ENCODE measurements at regions not wholly inside any gene's neighbourhood (a gene's known extent, or its start where the extent isn't known, plus 50 kb on each side); places are given as distances from the start of the nearest gene placed in this dataset.

DNA sequence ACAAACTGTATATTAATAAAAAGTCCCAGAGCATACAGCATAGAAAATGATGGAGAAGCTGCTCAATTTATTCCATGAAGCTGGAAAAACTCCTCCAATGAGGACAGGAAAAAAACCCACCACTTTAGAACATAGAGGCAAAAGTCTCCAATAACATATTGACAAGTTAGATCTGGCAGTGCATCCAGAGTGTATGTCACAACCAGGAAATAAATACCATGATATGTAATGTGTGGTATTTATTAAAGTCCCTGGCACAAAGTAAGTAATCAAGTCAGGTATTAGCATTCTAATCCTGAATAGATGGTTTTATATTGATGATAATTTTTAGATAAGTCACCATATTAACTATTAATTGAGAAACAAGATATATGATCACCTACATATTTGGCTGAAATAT is 427.3 kb upstream of the HS6ST1 start:
- Histone ChIP-seq H3K9ac (replicated peaks; ENCODE audit: extremely low read depth, insufficient read depth, low read length) (no peak overlapping the region), H3K4me3 (replicated peaks in 1 of 3; ENCODE audit: insufficient read depth in 1 of 3, low read depth in 1 of 3, low read length in 3 of 3) (no peak overlapping the region), H3K27ac (ENCODE audit: insufficient read depth, low read depth, low read length) (no peak overlapping the region), H3K4me2 (ENCODE audit: insufficient read depth, low read length) (no peak overlapping the region), H3K9me1 (replicated peaks; ENCODE audit: control insufficient read depth, extremely low read depth, insufficient read depth, low read length) (no peaks in the 10 kb centered on the region), H3K27me3 (ENCODE audit: control insufficient read depth in 2 of 2, insufficient read depth in 2 of 2, low read length in 2 of 2) (no peaks in the 10 kb centered on the region), H2AFZ (ENCODE audit: low read depth, low read length) (no peak overlapping the region), H4K20me1 (replicated peaks; ENCODE audit: control insufficient read depth, extremely low read depth, insufficient read depth, low read length) (no peaks in the 10 kb centered on the region), H3K9me3 (replicated peaks; ENCODE audit: control insufficient read depth, insufficient read depth, low read length) (no peaks in the 10 kb centered on the region), H3K36me3 (ENCODE audit: control insufficient read depth in 2 of 2, extremely low read depth in 1 of 2, insufficient read depth in 2 of 2, low read length in 2 of 2) (no peaks in the 10 kb centered on the region), H3K79me2 (ENCODE audit: control insufficient read depth, insufficient read depth, low read length) (no peaks in the 10 kb centered on the region), H3K4me1 (ENCODE audit: control insufficient read depth, extremely low read depth, insufficient read depth, low read length) (no peaks in the 10 kb centered on the region)
- intact Hi-C loops (cut with micrococcal nuclease): no loop called here
- no peak for FAIRE-seq
- dilution Hi-C loops (cut with MboI; ENCODE audit: extremely low pct_ligation_motif_present, low sequenced_read_pairs): no loop called here
- CTCF ChIA-PET: interaction anchor here (2.0 kb wide), 1 partner anchor 9 kb away, joined by 8 read pairs; no protein-coding TSS in a partner anchor
- no peak for TF ChIP-seq FOS (IDR thresholded peaks at IDR 0.05; ENCODE audit: borderline replicate concordance, insufficient read depth, low read length)
- no peak for TF ChIP-seq POLR2AphosphoS5 (IDR thresholded peaks at IDR 0.05; ENCODE audit: insufficient read depth, low read depth, low read length)
- TF ChIP-seq POLR2A (IDR thresholded peaks at IDR 0.05; ENCODE audit: low read depth, low read length): no peak
- TF ChIP-seq JUN (IDR thresholded peaks at IDR 0.05; ENCODE audit: borderline replicate concordance, insufficient read depth, insufficient read length, low read depth): no peak
- no peak for TF ChIP-seq MYC (IDR thresholded peaks at IDR 0.05; ENCODE audit: low read depth, low read length)
- TF ChIP-seq GATA2 (IDR thresholded peaks at IDR 0.05; ENCODE audit: insufficient read depth, insufficient read length, low read depth, low read length): no peak
- TF ChIP-seq, protein P1, sequence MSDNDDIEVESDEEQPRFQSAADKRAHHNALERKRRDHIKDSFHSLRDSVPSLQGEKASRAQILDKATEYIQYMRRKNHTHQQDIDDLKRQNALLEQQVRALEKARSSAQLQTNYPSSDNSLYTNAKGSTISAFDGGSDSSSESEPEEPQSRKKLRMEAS (IDR thresholded peaks at IDR 0.05; ENCODE audit: insufficient read depth, insufficient read length): no peak
- no peak for TF ChIP-seq EZH2 (IDR thresholded peaks at IDR 0.05; ENCODE audit: borderline replicate concordance, low read depth, low read length, severe bottlenecking)
- TF ChIP-seq, protein P2, sequence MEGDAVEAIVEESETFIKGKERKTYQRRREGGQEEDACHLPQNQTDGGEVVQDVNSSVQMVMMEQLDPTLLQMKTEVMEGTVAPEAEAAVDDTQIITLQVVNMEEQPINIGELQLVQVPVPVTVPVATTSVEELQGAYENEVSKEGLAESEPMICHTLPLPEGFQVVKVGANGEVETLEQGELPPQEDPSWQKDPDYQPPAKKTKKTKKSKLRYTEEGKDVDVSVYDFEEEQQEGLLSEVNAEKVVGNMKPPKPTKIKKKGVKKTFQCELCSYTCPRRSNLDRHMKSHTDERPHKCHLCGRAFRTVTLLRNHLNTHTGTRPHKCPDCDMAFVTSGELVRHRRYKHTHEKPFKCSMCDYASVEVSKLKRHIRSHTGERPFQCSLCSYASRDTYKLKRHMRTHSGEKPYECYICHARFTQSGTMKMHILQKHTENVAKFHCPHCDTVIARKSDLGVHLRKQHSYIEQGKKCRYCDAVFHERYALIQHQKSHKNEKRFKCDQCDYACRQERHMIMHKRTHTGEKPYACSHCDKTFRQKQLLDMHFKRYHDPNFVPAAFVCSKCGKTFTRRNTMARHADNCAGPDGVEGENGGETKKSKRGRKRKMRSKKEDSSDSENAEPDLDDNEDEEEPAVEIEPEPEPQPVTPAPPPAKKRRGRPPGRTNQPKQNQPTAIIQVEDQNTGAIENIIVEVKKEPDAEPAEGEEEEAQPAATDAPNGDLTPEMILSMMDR (IDR thresholded peaks at IDR 0.05; ENCODE audit: extremely low read depth in 1 of 2, insufficient read depth in 1 of 2, low read depth in 1 of 2, low read length in 2 of 2): no peak
- BruUV-seq (replicated peaks): no TSS peak
- POLR2A ChIA-PET: no interaction called here
- DNase-seq (ENCODE audit: low read depth, low spot score): no peak
